ENCODE measurements at regions not wholly inside any gene's neighbourhood (a gene's known extent, or its start where the extent isn't known, plus 50 kb on each side); places are given as distances from the start of the nearest gene placed in this dataset.

DNA sequence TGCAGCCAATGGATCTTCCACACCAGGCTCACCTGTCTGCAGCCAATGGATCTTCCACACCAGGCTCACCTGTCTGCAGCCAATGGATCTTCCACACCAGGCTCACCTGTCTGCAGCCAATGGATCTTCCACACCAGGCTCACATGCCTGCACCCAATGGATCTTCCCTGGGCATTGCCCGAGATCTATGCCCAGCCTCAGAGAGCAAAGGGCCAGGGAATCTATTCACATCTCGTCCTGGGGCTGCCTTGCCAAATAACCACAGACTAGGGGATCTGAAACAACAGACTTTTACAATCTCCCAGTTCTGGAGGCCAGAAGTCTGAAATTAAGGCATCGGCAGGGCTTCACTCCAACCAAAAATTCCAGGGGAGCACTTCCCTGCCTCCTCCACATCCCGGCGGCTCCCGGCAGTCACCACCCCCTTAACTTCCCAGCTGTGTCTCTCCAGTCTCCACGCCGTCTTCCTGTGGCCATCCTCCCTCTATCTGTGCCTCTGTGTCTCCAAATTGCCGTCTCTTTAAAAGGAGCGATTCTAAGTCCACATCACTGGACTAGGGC is 92.4 kb upstream of the PPP2R2D start:
- POLR2A ChIA-PET = no interaction called here
- no peaks in the 10 kb centered on the region for H3K4me1 ChIP-seq
- CTCF ChIA-PET = no interaction called here
- no peak overlapping the region for H3K4me2 ChIP-seq
- DNase-seq (ENCODE audit: low read depth in 1 of 2, low spot score in 1 of 2) (no peak), ATAC-seq (no peak), FAIRE-seq (no peak)
- TF ChIP-seq MAFK (IDR thresholded peaks at IDR 0.05; ENCODE audit: partially characterized antibody) = no peak
- no peak for TF ChIP-seq RAD21 (conservative IDR thresholded peaks at IDR 0.05 in 1 of 2, IDR thresholded peaks at IDR 0.05 in 1 of 2)
- TF ChIP-seq MAZ (IDR thresholded peaks at IDR 0.05; ENCODE audit: borderline replicate concordance, low read depth, low read length) = no peak
- TF ChIP-seq HOXB5 (CRISPR knock-in tag; IDR thresholded peaks at IDR 0.05) = no peak
- TF ChIP-seq, protein P1, sequence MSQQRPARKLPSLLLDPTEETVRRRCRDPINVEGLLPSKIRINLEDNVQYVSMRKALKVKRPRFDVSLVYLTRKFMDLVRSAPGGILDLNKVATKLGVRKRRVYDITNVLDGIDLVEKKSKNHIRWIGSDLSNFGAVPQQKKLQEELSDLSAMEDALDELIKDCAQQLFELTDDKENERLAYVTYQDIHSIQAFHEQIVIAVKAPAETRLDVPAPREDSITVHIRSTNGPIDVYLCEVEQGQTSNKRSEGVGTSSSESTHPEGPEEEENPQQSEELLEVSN (IDR thresholded peaks at IDR 0.05; ENCODE audit: borderline replicate concordance, low read depth) = no peak
- TF ChIP-seq, protein P2, sequence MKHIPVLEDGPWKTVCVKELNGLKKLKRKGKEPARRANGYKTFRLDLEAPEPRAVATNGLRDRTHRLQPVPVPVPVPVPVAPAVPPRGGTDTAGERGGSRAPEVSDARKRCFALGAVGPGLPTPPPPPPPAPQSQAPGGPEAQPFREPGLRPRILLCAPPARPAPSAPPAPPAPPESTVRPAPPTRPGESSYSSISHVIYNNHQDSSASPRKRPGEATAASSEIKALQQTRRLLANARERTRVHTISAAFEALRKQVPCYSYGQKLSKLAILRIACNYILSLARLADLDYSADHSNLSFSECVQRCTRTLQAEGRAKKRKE (CRISPR knock-in tag; IDR thresholded peaks at IDR 0.05; ENCODE audit: low read depth) = no peak
- no peak for TF ChIP-seq EHMT2 (IDR thresholded peaks at IDR 0.05; ENCODE audit: low read depth)
- no peak for TF ChIP-seq HDAC2 (IDR thresholded peaks at IDR 0.05)
- TF ChIP-seq JUNB (IDR thresholded peaks at IDR 0.05) = no peak
- TF ChIP-seq SMC3 (IDR thresholded peaks at IDR 0.05) = no peak
- TF ChIP-seq, protein P3, sequence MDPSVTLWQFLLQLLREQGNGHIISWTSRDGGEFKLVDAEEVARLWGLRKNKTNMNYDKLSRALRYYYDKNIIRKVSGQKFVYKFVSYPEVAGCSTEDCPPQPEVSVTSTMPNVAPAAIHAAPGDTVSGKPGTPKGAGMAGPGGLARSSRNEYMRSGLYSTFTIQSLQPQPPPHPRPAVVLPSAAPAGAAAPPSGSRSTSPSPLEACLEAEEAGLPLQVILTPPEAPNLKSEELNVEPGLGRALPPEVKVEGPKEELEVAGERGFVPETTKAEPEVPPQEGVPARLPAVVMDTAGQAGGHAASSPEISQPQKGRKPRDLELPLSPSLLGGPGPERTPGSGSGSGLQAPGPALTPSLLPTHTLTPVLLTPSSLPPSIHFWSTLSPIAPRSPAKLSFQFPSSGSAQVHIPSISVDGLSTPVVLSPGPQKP (IDR thresholded peaks at IDR 0.05; ENCODE audit: low read depth, low read length) = no peak
- no peak for TF ChIP-seq NFE2L2 (conservative IDR thresholded peaks at IDR 0.05; ENCODE audit: low read length)
- TF ChIP-seq HOXA7 (CRISPR knock-in tag; IDR thresholded peaks at IDR 0.05) = no peak
- no peak for TF ChIP-seq PHF8 (IDR thresholded peaks at IDR 0.05; ENCODE audit: borderline replicate concordance, low read depth)
- no peak for TF ChIP-seq HOXB13 (CRISPR knock-in tag; IDR thresholded peaks at IDR 0.05; ENCODE audit: low read depth)
- TF ChIP-seq, protein P4, sequence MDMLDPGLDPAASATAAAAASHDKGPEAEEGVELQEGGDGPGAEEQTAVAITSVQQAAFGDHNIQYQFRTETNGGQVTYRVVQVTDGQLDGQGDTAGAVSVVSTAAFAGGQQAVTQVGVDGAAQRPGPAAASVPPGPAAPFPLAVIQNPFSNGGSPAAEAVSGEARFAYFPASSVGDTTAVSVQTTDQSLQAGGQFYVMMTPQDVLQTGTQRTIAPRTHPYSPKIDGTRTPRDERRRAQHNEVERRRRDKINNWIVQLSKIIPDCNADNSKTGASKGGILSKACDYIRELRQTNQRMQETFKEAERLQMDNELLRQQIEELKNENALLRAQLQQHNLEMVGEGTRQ (IDR thresholded peaks at IDR 0.05) = no peak
- no peak for TF ChIP-seq POLR2A (IDR thresholded peaks at IDR 0.05; ENCODE audit: low read length)
- no peak for TF ChIP-seq ESRRA (IDR thresholded peaks at IDR 0.05; ENCODE audit: borderline replicate concordance, low read length)
- TF ChIP-seq CEBPB (IDR thresholded peaks at IDR 0.05) = no peak
- no peak overlapping the region for H3K27ac ChIP-seq
- no peak overlapping the region for H3K4me3 ChIP-seq
- WGBS (ENCODE audit: missing lambda C conversion rate) = 20% methylated on average over 10 of the region's 10 CpGs
- H3K9me3 ChIP-seq = no peaks in the 10 kb centered on the region

GRCh38 chr10:131810036-131810804 is 90.6 kb upstream of the PPP2R2D start:
- ATAC-seq (no peak; a peak in 3 of 6 replicates), FAIRE-seq (no peak), DNase-seq (ENCODE audit: low read depth in 1 of 2, low spot score in 1 of 2) (no peak)
- POLR2A ChIA-PET = interaction anchor here (0.6 kb wide), 1 partner anchor 25 kb away, joined by 3 read pairs; no protein-coding TSS in a partner anchor
- Histone ChIP-seq H3K4me3 (no peak overlapping the region), H3K4me2 (no peak overlapping the region), H3K27ac (no peak overlapping the region), H3K4me1 (no peaks in the 10 kb centered on the region), H3K9me3 (no peaks in the 10 kb centered on the region)
- TF ChIP-seq HDAC2 (IDR thresholded peaks at IDR 0.05) = no peak
- TF ChIP-seq MAX (IDR thresholded peaks at IDR 0.05) = no peak
- TF ChIP-seq SMC3 (IDR thresholded peaks at IDR 0.05) = no peak
- TF ChIP-seq, protein P2 (CRISPR knock-in tag; IDR thresholded peaks at IDR 0.05; ENCODE audit: low read depth) = no peak
- no peak for TF ChIP-seq RFX5 (IDR thresholded peaks at IDR 0.05)
- TF ChIP-seq RCOR1 (IDR thresholded peaks at IDR 0.05; ENCODE audit: low read depth, low read length) = no peak
- no peak for TF ChIP-seq ZSCAN20 (CRISPR knock-in tag; IDR thresholded peaks at IDR 0.05)
- CTCF ChIA-PET = interaction anchor here (1.3 kb wide), 1 partner anchor 22 kb away, joined by 3 read pairs; no protein-coding TSS in a partner anchor
- 44% methylated on average over 16 of the region's 16 CpGs for WGBS (ENCODE audit: missing lambda C conversion rate)
